GM19025 (cell line): ENCODE measurements at regions not wholly inside any gene's neighbourhood (a gene's known extent, or its start where the extent isn't known, plus 50 kb on each side); places are given as distances from the start of the nearest gene placed in this dataset.
"Not testable (repeated sequence)": the region's sequence is repeated elsewhere in the genome, so short reads cannot be mapped to it uniquely, and the experiment has no call there.

Experiments
- ATAC-seq: cut with Tn5 transposase; IDR thresholded peaks from one replicate; pipeline ENCODE4 v1.9.1; 2021; ENCODE audit warnings: mild to moderate bottlenecking, low read depth, moderate library complexity; ENCODE audit not compliant: unreplicated experiment

- ATAC-seq, result not testable (repeated sequence)
Observed at GRCh38 chr16:21333683-21334082, 55.6 kb upstream of the CRYM start.
